ENCODE measurements at regions not wholly inside any gene's neighbourhood (a gene's known extent, or its start where the extent isn't known, plus 50 kb on each side); places are given as distances from the start of the nearest gene placed in this dataset.

DNA sequence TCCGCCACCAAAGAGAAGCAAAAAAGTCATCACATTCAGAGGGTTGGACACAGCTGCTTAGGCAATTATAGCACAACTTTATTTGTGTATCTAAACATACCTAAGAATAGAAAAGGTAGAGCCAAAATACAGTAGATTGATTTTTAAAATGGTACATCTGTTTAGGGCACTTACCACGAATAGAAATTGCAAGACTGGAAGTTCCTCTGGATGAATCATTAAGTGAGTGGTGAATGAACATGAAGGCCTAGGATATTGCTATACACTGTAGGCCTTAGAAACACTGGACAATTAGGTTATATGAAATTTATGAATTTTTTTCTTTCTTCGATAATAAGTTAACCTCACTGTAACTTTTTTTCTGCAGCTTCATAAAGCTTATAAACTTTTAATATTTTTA lies 687.0 kb downstream of the BCL11A start:
- H4K20me1 ChIP-seq (ENCODE audit: low read depth, low read length): no peaks in the 10 kb centered on the region
- no peak overlapping the region for H3K9ac ChIP-seq (ENCODE audit: low read length)
- no peaks in the 10 kb centered on the region for H3F3A ChIP-seq (ENCODE audit: insufficient read depth)

GRCh38 chr2:59858540-59858939 lies 694.9 kb downstream of the BCL11A start:
- Histone ChIP-seq H3K36me3 (ENCODE audit: low read length) (no peaks in the 10 kb centered on the region), H2AFZ (ENCODE audit: low read depth, low read length, severe bottlenecking) (no peak overlapping the region), H3K27me3 (ENCODE audit: low read length) (no peaks in the 10 kb centered on the region), H3K4me3 (ENCODE audit: insufficient read depth, low read length, poor library complexity, severe bottlenecking) (no peak overlapping the region), H3K9ac (ENCODE audit: low read length) (no peak overlapping the region), H3K9me3 (ENCODE audit: insufficient read depth, low read length) (peaks cover 10% of the 10 kb centered on the region; the same call in 1 of the 2 replicates), H3F3A (ENCODE audit: insufficient read depth) (no peaks in the 10 kb centered on the region), H4K20me1 (ENCODE audit: low read depth, low read length) (no peaks in the 10 kb centered on the region), H3K79me2 (ENCODE audit: insufficient read depth, low read length) (no peaks in the 10 kb centered on the region), H3K9me2 (replicated peaks; ENCODE audit: insufficient read depth, low read length) (no peaks in the 10 kb centered on the region), H3K27ac (ENCODE audit: low read depth, low read length) (no peak overlapping the region), H3K4me2 (ENCODE audit: low read depth, low read length, poor library complexity, severe bottlenecking) (no peak overlapping the region)
- TF ChIP-seq EZH2phosphoT487 (conservative IDR thresholded peaks at IDR 0.05; ENCODE audit: low read length) (no peak), CTCF (IDR thresholded peaks at IDR 0.05; ENCODE audit: insufficient read depth, low read length, poor library complexity, severe bottlenecking) (no peak)

More for the DNA sequence above, 687.0 kb downstream of the BCL11A start:
- Histone ChIP-seq H3K27ac (ENCODE audit: low read depth, low read length) (no peak overlapping the region), H3K27me3 (ENCODE audit: low read length) (no peaks in the 10 kb centered on the region), H3K4me2 (ENCODE audit: low read depth, low read length, poor library complexity, severe bottlenecking) (no peak overlapping the region), H3K79me2 (ENCODE audit: insufficient read depth, low read length) (no peaks in the 10 kb centered on the region), H2AFZ (ENCODE audit: low read depth, low read length, severe bottlenecking) (no peak overlapping the region), H3K9me2 (replicated peaks; ENCODE audit: insufficient read depth, low read length) (no peaks in the 10 kb centered on the region), H3K36me3 (ENCODE audit: low read length) (no peaks in the 10 kb centered on the region), H3K9me3 (ENCODE audit: insufficient read depth, low read length) (0 out of 2 replicates have a peak, but pooled peaks cover 10% of the 10 kb centered on the region), H3K4me3 (ENCODE audit: insufficient read depth, low read length, poor library complexity, severe bottlenecking) (no peak overlapping the region)
- TF ChIP-seq EZH2phosphoT487 (conservative IDR thresholded peaks at IDR 0.05; ENCODE audit: low read length) (no peak), CTCF (IDR thresholded peaks at IDR 0.05; ENCODE audit: insufficient read depth, low read length, poor library complexity, severe bottlenecking) (no peak)

GRCh38 chr2:59857109-59857508 lies 696.3 kb downstream of the BCL11A start:
- H3K27me3 ChIP-seq (ENCODE audit: low read length): no peaks in the 10 kb centered on the region
- H4K20me1 ChIP-seq (ENCODE audit: low read depth, low read length): no peaks in the 10 kb centered on the region
- no peak overlapping the region for H3K27ac ChIP-seq (ENCODE audit: low read depth, low read length)
- H3K79me2 ChIP-seq (ENCODE audit: insufficient read depth, low read length): no peaks in the 10 kb centered on the region
- H3K4me2 ChIP-seq (ENCODE audit: low read depth, low read length, poor library complexity, severe bottlenecking): no peak overlapping the region
- H3K36me3 ChIP-seq (ENCODE audit: low read length): no peaks in the 10 kb centered on the region
- TF ChIP-seq EZH2phosphoT487 (conservative IDR thresholded peaks at IDR 0.05; ENCODE audit: low read length) (no peak), CTCF (IDR thresholded peaks at IDR 0.05; ENCODE audit: insufficient read depth, low read length, poor library complexity, severe bottlenecking) (no peak)
- H2AFZ ChIP-seq (ENCODE audit: low read depth, low read length, severe bottlenecking): no peak overlapping the region
- no peaks in the 10 kb centered on the region for H3K9me2 ChIP-seq (replicated peaks; ENCODE audit: insufficient read depth, low read length)
- no peak overlapping the region for H3K9ac ChIP-seq (ENCODE audit: low read length)
- H3K9me3 ChIP-seq (ENCODE audit: insufficient read depth, low read length): peaks cover 10% of the 10 kb centered on the region; the same call in 1 of the 2 replicates
- H3F3A ChIP-seq (ENCODE audit: insufficient read depth): no peaks in the 10 kb centered on the region
- no peak overlapping the region for H3K4me3 ChIP-seq (ENCODE audit: insufficient read depth, low read length, poor library complexity, severe bottlenecking)
